ENCODE measurements at regions not wholly inside any gene's neighbourhood (a gene's known extent, or its start where the extent isn't known, plus 50 kb on each side); places are given as distances from the start of the nearest gene placed in this dataset.

- TF ChIP-seq CTCF (IDR thresholded peaks at IDR 0.05) (no peak), POLR2A (IDR thresholded peaks at IDR 0.05) (no peak)
Measured at GRCh38 chr5:104947076-104947475, 1384.5 kb upstream of the NUDT12 start.

Measured in right lobe of liver (tissue), 4 donors.